HCT116 (cell line): ENCODE measurements at regions not wholly inside any gene's neighbourhood (a gene's known extent, or its start where the extent isn't known, plus 50 kb on each side); places are given as distances from the start of the nearest gene placed in this dataset.

Source experiments
- CEBPB ChIP-seq: IDR thresholded peaks from 2 replicates; pipeline ENCODE4 v1.6.1; 2012; ENCODE audit warnings: low read depth
- EZH2phosphoT487 ChIP-seq: fragments of 200-600 bp; IDR thresholded peaks from 2 replicates; pipeline ENCODE4 v1.6.1; 2018; ENCODE audit warnings: antibody characterized with exemption, borderline replicate concordance
- POLR2A ChIP-seq: IDR thresholded peaks from 2 replicates; pipeline ENCODE4 v1.7.0; 2011; ENCODE audit warnings: borderline replicate concordance; ENCODE audit not compliant: insufficient read depth, insufficient read length; ENCODE audit errors: extremely low read depth
- RAD21 ChIP-seq: IDR thresholded peaks from 2 replicates; pipeline ENCODE4 v1.6.1; 2012; ENCODE audit warnings: low read depth, mild to moderate bottlenecking
- TF ChIP-seq, protein P1 (sequence below), 3 experiments: fragments of 200-600 bp in 1 of 3; sonication (generic) in 1 of 3; IDR thresholded peaks in 2 of 3; conservative IDR thresholded peaks in 1 of 3; 2 replicates each; pipeline ENCODE4 v1.5.1; 2012 to 2017; ENCODE audit warnings: low read depth in 2 of 3, low read length in 2 of 3, antibody characterized with exemption in 1 of 3, borderline replicate concordance in 1 of 3, control low read depth in 1 of 3, mild to moderate bottlenecking in 1 of 3, mixed read lengths in 1 of 3, mixed run types in 1 of 3, moderate library complexity in 1 of 3; ENCODE audit not compliant: insufficient read depth in 1 of 3
- TF ChIP-seq, protein P2 (sequence below): IDR thresholded peaks from 2 replicates; pipeline ENCODE4 v1.6.1; 2012; ENCODE audit warnings: low read depth

- no peak for TF ChIP-seq POLR2A
- TF ChIP-seq, protein P1, sequence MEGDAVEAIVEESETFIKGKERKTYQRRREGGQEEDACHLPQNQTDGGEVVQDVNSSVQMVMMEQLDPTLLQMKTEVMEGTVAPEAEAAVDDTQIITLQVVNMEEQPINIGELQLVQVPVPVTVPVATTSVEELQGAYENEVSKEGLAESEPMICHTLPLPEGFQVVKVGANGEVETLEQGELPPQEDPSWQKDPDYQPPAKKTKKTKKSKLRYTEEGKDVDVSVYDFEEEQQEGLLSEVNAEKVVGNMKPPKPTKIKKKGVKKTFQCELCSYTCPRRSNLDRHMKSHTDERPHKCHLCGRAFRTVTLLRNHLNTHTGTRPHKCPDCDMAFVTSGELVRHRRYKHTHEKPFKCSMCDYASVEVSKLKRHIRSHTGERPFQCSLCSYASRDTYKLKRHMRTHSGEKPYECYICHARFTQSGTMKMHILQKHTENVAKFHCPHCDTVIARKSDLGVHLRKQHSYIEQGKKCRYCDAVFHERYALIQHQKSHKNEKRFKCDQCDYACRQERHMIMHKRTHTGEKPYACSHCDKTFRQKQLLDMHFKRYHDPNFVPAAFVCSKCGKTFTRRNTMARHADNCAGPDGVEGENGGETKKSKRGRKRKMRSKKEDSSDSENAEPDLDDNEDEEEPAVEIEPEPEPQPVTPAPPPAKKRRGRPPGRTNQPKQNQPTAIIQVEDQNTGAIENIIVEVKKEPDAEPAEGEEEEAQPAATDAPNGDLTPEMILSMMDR (IDR thresholded peaks at IDR 0.05 in 2 of 3, conservative IDR thresholded peaks at IDR 0.05 in 1 of 3; ENCODE audit: borderline replicate concordance in 1 of 3, insufficient read depth in 1 of 3, low read depth in 2 of 3, low read length in 2 of 3), result no peak
- TF ChIP-seq EZH2phosphoT487, result no peak
- TF ChIP-seq, protein P2, sequence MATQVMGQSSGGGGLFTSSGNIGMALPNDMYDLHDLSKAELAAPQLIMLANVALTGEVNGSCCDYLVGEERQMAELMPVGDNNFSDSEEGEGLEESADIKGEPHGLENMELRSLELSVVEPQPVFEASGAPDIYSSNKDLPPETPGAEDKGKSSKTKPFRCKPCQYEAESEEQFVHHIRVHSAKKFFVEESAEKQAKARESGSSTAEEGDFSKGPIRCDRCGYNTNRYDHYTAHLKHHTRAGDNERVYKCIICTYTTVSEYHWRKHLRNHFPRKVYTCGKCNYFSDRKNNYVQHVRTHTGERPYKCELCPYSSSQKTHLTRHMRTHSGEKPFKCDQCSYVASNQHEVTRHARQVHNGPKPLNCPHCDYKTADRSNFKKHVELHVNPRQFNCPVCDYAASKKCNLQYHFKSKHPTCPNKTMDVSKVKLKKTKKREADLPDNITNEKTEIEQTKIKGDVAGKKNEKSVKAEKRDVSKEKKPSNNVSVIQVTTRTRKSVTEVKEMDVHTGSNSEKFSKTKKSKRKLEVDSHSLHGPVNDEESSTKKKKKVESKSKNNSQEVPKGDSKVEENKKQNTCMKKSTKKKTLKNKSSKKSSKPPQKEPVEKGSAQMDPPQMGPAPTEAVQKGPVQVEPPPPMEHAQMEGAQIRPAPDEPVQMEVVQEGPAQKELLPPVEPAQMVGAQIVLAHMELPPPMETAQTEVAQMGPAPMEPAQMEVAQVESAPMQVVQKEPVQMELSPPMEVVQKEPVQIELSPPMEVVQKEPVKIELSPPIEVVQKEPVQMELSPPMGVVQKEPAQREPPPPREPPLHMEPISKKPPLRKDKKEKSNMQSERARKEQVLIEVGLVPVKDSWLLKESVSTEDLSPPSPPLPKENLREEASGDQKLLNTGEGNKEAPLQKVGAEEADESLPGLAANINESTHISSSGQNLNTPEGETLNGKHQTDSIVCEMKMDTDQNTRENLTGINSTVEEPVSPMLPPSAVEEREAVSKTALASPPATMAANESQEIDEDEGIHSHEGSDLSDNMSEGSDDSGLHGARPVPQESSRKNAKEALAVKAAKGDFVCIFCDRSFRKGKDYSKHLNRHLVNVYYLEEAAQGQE, result no peak
- TF ChIP-seq RAD21, result no peak
- no peak for TF ChIP-seq CEBPB
Observed at GRCh38 chr10:131014271-131014670, 297.2 kb downstream of the TCERG1L start.
